HFFc6 (cell line): ENCODE measurements at regions not wholly inside any gene's neighbourhood (a gene's known extent, or its start where the extent isn't known, plus 50 kb on each side); places are given as distances from the start of the nearest gene placed in this dataset.

Experiments
- DNase-seq: peaks from one replicate; pipeline ENCODE4 v3.0.0-alpha.2; 2018
- H3K27ac Mint-ChIP-seq: 2 replicates; pipeline ENCODE4 v1.8.0; 2020; ENCODE audit warnings: mild to moderate bottlenecking, mixed read lengths
- H3K27me3 Mint-ChIP-seq: 2 replicates; pipeline ENCODE4 v1.8.0; 2021; ENCODE audit warnings: mild to moderate bottlenecking, moderate library complexity, mixed read lengths; ENCODE audit not compliant: insufficient read depth
- H3K36me3 Mint-ChIP-seq: 2 replicates; pipeline ENCODE4 v1.8.0; 2021; ENCODE audit warnings: low read depth, mixed read lengths
- H3K4me1 Mint-ChIP-seq: 2 replicates; pipeline ENCODE4 v1.8.0; 2020; ENCODE audit warnings: low read depth, mixed read lengths
- H3K4me3 Mint-ChIP-seq: 2 replicates; pipeline ENCODE4 v1.8.0; 2020; ENCODE audit warnings: mild to moderate bottlenecking, moderate library complexity, mixed read lengths
- H3K9me3 Mint-ChIP-seq: 2 replicates; pipeline ENCODE4 v1.8.0; 2020; ENCODE audit warnings: mild to moderate bottlenecking, mixed read lengths
- TF ChIP-seq, protein P1 (sequence below): fragments of 200-600 bp; sonication (generic); IDR thresholded peaks from 2 replicates; pipeline ENCODE4 v1.5.0; 2021; ENCODE audit warnings: antibody characterized with exemption, mild to moderate bottlenecking

DNA sequence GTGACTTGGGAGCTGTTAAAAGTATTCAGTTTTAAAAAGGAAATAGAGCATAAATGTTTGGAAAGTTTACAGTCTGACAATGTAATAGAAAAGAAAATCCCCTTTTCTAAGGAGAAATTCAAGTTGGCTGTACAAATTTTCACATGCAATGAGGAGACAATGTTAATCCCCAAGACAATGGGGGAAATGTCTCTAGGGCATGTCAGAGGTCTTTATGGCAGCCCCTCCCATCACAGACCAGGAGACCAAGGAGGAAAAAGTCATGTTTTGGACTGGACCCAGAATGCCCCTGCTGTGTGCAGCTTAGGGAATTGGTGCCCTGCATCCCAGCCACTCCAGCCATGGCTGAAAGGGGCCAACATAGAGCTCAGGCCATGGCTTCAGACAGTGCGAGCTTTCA, 831.1 kb upstream of the ADGRL3 start:
- Mint-ChIP-seq H3K4me3 (no peak overlapping the region), H3K36me3 (no peaks in the 10 kb centered on the region), H3K27me3 (no peaks in the 10 kb centered on the region; the same call in 1 of the 2 replicates), H3K9me3 (peaks cover 14% of the 10 kb centered on the region; the same call in 1 of the 2 replicates), H3K4me1 (no peaks in the 10 kb centered on the region), H3K27ac (no peak overlapping the region)
- DNase-seq, result no peak
- TF ChIP-seq, protein P1, sequence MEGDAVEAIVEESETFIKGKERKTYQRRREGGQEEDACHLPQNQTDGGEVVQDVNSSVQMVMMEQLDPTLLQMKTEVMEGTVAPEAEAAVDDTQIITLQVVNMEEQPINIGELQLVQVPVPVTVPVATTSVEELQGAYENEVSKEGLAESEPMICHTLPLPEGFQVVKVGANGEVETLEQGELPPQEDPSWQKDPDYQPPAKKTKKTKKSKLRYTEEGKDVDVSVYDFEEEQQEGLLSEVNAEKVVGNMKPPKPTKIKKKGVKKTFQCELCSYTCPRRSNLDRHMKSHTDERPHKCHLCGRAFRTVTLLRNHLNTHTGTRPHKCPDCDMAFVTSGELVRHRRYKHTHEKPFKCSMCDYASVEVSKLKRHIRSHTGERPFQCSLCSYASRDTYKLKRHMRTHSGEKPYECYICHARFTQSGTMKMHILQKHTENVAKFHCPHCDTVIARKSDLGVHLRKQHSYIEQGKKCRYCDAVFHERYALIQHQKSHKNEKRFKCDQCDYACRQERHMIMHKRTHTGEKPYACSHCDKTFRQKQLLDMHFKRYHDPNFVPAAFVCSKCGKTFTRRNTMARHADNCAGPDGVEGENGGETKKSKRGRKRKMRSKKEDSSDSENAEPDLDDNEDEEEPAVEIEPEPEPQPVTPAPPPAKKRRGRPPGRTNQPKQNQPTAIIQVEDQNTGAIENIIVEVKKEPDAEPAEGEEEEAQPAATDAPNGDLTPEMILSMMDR, result no peak

DNA sequence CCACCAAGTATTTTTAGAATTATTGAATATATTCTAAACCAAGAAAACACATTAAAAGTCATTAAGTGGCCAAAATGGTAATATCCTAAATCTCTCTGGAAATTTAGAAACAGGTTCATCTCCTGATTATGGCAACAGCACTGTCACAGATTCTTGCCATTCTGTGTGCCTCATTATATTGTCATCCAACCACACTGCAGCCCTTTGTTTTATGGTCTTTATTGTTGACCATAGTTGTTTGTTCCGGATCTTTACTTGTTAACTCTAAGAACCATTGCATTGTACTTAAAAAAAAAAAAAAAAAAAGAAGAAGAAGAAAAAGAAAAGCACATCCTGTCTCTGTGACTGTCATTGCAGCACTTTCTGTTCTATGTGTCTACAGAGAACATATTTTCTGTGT, 822.1 kb upstream of the ADGRL3 start:
- H3K36me3 Mint-ChIP-seq, result no peaks in the 10 kb centered on the region
- H3K4me3 Mint-ChIP-seq, result no peak overlapping the region
- no peaks in the 10 kb centered on the region for H3K27me3 Mint-ChIP-seq

DNA sequence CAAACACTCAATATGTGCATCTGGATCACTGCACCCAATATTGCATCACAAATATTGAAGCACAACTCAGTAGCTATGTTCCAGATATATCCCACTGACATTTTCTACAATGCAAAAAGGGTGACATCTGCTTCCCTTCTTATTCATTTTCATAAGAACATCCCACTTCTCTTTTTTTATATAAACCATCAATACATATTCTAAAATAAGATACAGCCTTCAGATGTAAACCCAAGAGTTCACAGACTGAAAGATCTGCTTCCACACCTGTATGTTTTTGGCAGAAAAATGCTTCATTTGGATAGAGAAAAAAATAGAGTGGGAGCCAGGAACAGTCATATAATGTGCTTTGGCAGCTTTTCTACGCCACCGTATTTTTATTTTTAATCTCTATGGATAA, 815.6 kb upstream of the ADGRL3 start:
- H3K9me3 Mint-ChIP-seq, result peaks cover 11% of the 10 kb centered on the region
- no peaks in the 10 kb centered on the region for H3K4me1 Mint-ChIP-seq

More for the DNA sequence above, 822.1 kb upstream of the ADGRL3 start:
- H3K4me1 Mint-ChIP-seq, result no peaks in the 10 kb centered on the region
- TF ChIP-seq, protein P1, result no peak
- H3K9me3 Mint-ChIP-seq, result peaks cover 5% of the 10 kb centered on the region
- no peak for DNase-seq
- no peak overlapping the region for H3K27ac Mint-ChIP-seq

DNA sequence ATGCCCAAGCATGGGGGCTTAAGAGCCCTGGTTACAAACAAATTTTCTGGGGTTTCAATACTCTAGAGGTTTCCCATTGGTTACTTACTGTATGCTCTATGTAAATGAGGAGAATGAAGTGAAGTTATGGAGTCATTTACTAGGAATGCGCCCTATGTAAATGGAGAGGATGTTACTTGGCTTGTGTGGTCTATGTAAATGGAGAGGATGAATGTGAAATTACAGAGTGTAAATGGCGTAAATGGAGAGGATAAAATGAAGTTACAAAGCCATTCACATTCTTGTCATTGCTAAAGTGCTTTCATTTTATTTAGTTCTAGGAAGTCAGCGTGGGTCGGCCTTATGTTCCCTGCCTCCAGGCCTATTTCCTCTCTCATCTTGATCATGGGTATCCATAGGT, 810.5 kb upstream of the ADGRL3 start:
- no peaks in the 10 kb centered on the region for H3K36me3 Mint-ChIP-seq
- TF ChIP-seq, protein P1, result no peak
- no peaks in the 10 kb centered on the region for H3K4me1 Mint-ChIP-seq
- no peak overlapping the region for H3K27ac Mint-ChIP-seq
- H3K27me3 Mint-ChIP-seq, result no peaks in the 10 kb centered on the region
- no peak for DNase-seq
- H3K9me3 Mint-ChIP-seq, result peaks cover 12% of the 10 kb centered on the region
- H3K4me3 Mint-ChIP-seq, result no peak overlapping the region

More for the DNA sequence above, 815.6 kb upstream of the ADGRL3 start:
- no peak overlapping the region for H3K27ac Mint-ChIP-seq
- TF ChIP-seq, protein P1, result no peak
- no peak for DNase-seq
- H3K27me3 Mint-ChIP-seq, result no peaks in the 10 kb centered on the region
- no peak overlapping the region for H3K4me3 Mint-ChIP-seq
- no peaks in the 10 kb centered on the region for H3K36me3 Mint-ChIP-seq

DNA sequence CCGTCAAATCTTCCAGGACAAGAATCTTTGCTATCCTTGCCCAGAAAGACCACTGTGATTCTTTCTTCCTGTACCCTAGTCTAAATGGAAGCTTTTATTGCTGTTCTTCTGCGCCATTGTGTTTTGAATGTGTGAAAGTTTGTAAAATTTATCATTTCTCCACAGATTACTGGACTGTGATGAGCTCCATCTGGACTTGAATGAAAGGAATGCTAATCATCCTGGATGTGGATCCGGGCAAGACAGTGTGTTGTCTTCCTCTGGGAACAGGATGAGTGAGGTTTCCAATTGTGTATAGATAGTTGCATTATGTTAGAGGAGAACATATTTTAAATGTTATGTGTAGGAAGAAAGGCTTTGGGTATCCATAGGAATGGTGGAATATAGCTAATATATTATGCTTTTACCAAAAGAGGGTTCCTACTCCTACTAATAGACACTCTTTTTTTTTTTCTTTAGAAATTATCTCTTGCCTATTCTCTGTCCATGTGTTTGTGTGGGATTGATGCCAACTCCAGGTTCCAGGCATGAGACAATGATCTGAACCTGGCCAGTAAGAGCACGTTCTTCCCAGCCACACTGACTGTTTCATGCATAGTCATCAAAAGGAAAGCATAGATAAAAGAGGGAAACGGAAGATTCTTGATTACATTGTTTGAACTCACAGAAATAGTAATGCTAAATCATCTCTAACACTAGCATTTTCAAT, 803.6 kb upstream of the ADGRL3 start:
- Mint-ChIP-seq H3K4me1 (no peaks in the 10 kb centered on the region), H3K27ac (no peak overlapping the region), H3K4me3 (no peak overlapping the region), H3K9me3 (peaks cover 14% of the 10 kb centered on the region), H3K27me3 (no peaks in the 10 kb centered on the region), H3K36me3 (no peaks in the 10 kb centered on the region)
- DNase-seq, result no peak
- TF ChIP-seq, protein P1, result no peak
